Esophagus squamous epithelium (tissue), 5 donors: ENCODE measurements at regions not wholly inside any gene's neighbourhood (a gene's known extent, or its start where the extent isn't known, plus 50 kb on each side); places are given as distances from the start of the nearest gene placed in this dataset.

Experiments
- DNase-seq: peaks from one replicate; lab custom pipeline; 2025; lab: John Stamatoyannopoulos, UW
- H3K27ac ChIP-seq, 4 donors: fragments of 200-600 bp; sonication (generic); one replicate each; pipeline ENCODE4 v1.5.1; 2016 to 2019; ENCODE audit warnings: mild to moderate bottlenecking in 1 of 4
- H3K27me3 ChIP-seq, 4 donors: fragments of 200-600 bp; sonication (generic); 1 replicate in 3 of 4; 2 replicates in 1 of 4; pipeline versions ENCODE4 v1.5.1 to v1.6.0; 2017 to 2021; ENCODE audit warnings: antibody characterized with exemption in 1 of 4
- H3K36me3 ChIP-seq, 3 donors: fragments of 200-600 bp; sonication (generic); one replicate each; pipeline ENCODE4 v1.5.1; 2016 to 2019
- H3K4me1 ChIP-seq, 3 donors: fragments of 200-600 bp; sonication (generic); one replicate each; pipeline ENCODE4 v1.5.1; 2017 to 2019
- H3K4me3 ChIP-seq, 4 donors: fragments of 200-600 bp; sonication (generic); 1 replicate in 3 of 4; 2 replicates in 1 of 4; pipeline ENCODE4 v1.5.1; 2016 to 2019; ENCODE audit warnings: mild to moderate bottlenecking in 2 of 4, moderate library complexity in 1 of 4
- H3K9me3 ChIP-seq, 3 donors: fragments of 200-600 bp; sonication (generic); one replicate each; pipeline ENCODE4 v1.5.1; 2016 to 2019
- POLR2A ChIP-seq, 4 donors: fragments of 450-650 bp; IDR thresholded peaks; one replicate each; pipeline ENCODE4 v1.6.1; 2017; ENCODE audit warnings: antibody characterized with exemption in 4 of 4, mild to moderate bottlenecking in 4 of 4, moderate library complexity in 3 of 4
- WGBS, 2 donors: methylation state at CpG; one replicate each; pipeline ENCODE4 v1.1.5; 2018; 5-methylcytosine and 5-hydroxymethylcytosine counted together
- intact Hi-C: fragments of 100-400 bp; cut with DNase I; formaldehyde crosslinking; loops from one replicate; pipeline ENCODE4 v1.15.0; 2022
- TF ChIP-seq, protein P1 (sequence below), 6 experiments: fragments of 450-650 bp in 4 of 6; fragments of 200-600 bp in 2 of 6; sonication (generic) in 2 of 6; IDR thresholded peaks; one replicate each; pipeline ENCODE4 v1.5.1; 2016 to 2019; ENCODE audit warnings: antibody characterized with exemption in 6 of 6, mild to moderate bottlenecking in 4 of 6, moderate library complexity in 4 of 6
- donor health status: DM: yes; HTN: yes; CAD: no.

DNA sequence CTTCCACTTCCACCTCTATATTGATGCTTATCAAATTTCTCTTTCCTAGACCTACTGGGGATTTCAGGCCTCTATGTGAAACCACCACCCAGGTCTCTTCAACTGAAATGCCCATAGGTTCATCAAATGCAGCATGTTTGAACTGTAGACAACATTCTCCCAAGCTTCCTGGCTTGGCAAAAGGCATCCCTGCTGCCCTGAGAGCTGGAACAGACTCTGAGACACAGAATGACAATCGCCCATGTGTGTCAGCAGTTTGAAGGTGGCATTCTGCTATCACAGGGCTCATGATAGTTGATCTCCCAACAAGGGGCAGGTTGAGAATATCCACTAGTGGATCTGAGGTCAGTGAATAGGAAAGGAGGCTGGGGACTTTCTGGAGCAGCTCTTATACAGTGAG lies 200.7 kb downstream of the RPLP1 start:
- H3K4me3 ChIP-seq: no peak overlapping the region
- H3K36me3 ChIP-seq: no peaks in the 10 kb centered on the region
- no peaks in the 10 kb centered on the region for H3K9me3 ChIP-seq
- 40 to 57% methylated on average over 1 of the region's 1 CpG for WGBS, 2 donors
- H3K27me3 ChIP-seq: peaks cover 0 to 90% (median 1%) of the 10 kb centered on the region in 4 donors
- intact Hi-C loops: no loop called here
- H3K27ac ChIP-seq: no peak overlapping the region
- H3K4me1 ChIP-seq: peaks cover 0 to 12% (median 0%) of the 10 kb centered on the region in 3 donors
- TF ChIP-seq POLR2A (IDR thresholded peaks at IDR 0.05): no peak
- TF ChIP-seq, protein P1, sequence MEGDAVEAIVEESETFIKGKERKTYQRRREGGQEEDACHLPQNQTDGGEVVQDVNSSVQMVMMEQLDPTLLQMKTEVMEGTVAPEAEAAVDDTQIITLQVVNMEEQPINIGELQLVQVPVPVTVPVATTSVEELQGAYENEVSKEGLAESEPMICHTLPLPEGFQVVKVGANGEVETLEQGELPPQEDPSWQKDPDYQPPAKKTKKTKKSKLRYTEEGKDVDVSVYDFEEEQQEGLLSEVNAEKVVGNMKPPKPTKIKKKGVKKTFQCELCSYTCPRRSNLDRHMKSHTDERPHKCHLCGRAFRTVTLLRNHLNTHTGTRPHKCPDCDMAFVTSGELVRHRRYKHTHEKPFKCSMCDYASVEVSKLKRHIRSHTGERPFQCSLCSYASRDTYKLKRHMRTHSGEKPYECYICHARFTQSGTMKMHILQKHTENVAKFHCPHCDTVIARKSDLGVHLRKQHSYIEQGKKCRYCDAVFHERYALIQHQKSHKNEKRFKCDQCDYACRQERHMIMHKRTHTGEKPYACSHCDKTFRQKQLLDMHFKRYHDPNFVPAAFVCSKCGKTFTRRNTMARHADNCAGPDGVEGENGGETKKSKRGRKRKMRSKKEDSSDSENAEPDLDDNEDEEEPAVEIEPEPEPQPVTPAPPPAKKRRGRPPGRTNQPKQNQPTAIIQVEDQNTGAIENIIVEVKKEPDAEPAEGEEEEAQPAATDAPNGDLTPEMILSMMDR (IDR thresholded peaks at IDR 0.05): no peak
- no peak for DNase-seq

DNA sequence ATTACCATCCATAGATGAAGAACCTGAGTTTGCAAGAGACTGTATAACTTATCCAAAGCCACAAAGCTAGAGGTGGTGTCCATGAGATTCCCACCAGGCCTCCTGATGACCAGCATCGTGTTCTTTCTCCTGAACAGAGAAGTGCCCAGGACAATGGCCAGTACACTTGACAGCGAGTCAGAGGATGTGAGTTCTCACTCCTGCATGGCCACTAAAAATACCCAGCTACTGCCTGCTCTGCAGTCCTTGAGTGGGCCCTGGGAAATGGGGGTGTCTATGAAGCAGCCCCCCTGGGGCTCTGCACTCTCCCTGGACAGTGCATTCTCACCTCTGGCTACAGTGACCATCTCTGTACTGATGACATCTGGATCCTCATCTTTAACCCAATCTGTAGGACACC lies 201.2 kb downstream of the RPLP1 start:
- H3K4me1 ChIP-seq: peaks cover 0 to 7% (median 0%) of the 10 kb centered on the region in 3 donors
- no peaks in the 10 kb centered on the region for H3K9me3 ChIP-seq
- WGBS, 2 donors: 76 to 89% methylated on average over 2 of the region's 2 CpGs
- DNase-seq: no peak
- intact Hi-C loops: no loop called here
- no peak overlapping the region for H3K4me3 ChIP-seq
- no peak overlapping the region for H3K27ac ChIP-seq
- TF ChIP-seq POLR2A (IDR thresholded peaks at IDR 0.05): no peak
- TF ChIP-seq, protein P1 (IDR thresholded peaks at IDR 0.05): no peak
- peaks cover 0 to 90% (median 0%) of the 10 kb centered on the region in 4 donors for H3K27me3 ChIP-seq
- H3K36me3 ChIP-seq: no peaks in the 10 kb centered on the region

DNA sequence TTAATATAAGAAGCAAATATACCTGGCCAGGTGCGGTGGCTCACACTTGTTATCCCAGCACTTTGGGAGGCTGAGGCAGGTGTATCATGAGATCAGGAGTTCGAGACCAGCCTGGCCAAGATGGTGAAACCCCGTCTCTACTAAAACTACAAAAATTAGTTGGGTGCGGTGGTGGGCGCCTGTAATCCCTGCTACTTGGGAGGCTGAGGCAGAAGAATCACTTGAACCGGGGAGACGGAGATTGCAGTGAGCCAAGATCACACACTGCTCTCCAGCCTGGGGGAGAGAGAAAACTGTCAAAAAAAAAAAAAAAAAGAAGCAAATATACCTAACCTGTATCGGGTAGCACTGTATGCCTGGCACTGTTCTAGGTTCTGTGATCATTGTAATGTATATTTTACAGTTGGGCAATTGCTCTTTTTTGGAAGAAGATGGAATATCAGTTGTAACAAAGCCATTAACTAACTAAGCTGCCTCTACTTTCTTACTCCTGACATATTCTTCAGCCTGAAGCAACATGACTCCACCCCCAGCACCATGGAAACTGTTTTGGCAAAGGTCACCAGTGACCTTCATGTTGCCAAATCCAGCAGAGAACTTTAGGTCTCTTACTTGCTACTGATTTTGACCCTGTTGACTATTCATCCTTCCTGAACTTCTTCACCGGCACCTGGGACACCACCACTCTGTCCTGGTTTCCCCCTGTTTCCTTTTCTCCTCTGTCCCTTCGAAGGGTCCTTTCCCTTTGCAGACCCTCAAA lies 203.8 kb downstream of the RPLP1 start:
- no peaks in the 10 kb centered on the region for H3K4me1 ChIP-seq
- no peaks in the 10 kb centered on the region for H3K9me3 ChIP-seq
- no peak overlapping the region for H3K4me3 ChIP-seq
- H3K36me3 ChIP-seq: no peaks in the 10 kb centered on the region
- TF ChIP-seq, protein P1 (IDR thresholded peaks at IDR 0.05): no peak
- TF ChIP-seq POLR2A (IDR thresholded peaks at IDR 0.05): no peak
- H3K27ac ChIP-seq: no peak overlapping the region
- H3K27me3 ChIP-seq: peaks cover 0 to 91% (median 0%) of the 10 kb centered on the region in 4 donors
- DNase-seq: no peak
- intact Hi-C loops: no loop called here
- 85 to 88% methylated on average over 10 of the region's 10 CpGs for WGBS, 2 donors

DNA sequence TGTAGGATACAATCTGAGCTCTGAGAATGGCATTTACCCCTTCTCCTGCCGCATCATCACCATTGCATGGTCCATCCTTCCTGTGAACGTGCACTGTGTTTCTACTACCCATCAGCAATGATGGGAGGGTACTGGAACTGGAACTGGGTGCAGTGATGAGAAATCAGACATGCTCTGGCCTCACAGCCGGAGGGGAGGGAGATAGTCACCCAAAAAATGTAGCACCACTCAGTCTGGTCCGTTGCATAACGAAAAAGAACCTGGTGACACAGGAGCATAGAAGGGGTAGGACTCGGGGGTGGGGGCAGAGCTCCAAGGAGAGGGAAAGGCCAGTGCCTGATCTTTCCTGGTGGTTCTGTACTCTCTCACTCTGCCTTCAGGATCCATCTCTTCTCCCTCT lies 205.0 kb downstream of the RPLP1 start:
- H3K27ac ChIP-seq: no peak overlapping the region
- WGBS, 2 donors: 85 to 88% methylated on average over 6 of the region's 6 CpGs
- intact Hi-C loops: no loop called here

DNA sequence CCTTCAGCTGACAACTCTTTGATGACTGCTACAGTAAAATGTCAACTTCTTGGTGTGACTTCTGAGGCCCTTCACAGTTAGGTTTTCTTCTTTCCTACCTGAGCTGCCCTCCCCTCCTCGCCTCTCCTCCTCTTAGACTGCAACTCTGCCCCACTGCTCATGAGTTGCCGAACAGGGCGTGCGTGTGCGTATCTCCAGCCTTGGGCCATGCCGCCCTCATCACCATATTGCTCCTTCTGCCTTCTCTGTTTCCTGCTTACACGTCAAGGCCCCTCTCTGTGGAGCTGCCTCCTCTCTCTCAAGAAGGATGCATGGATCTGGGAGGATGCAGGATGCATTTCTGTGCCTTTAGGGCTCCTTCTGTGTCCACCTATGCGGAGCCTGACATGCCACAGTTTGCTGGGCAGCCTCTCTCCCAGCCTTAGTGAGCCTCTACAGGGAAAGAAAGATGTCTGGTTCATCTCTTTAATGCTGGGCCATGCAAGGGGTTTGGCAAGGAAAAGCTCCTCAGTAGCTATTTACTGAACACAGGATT lies 205.9 kb downstream of the RPLP1 start:
- Histone ChIP-seq H3K36me3 (no peaks in the 10 kb centered on the region), H3K9me3 (no peaks in the 10 kb centered on the region), H3K27me3 (peaks cover 0 to 92% (median 0%) of the 10 kb centered on the region in 4 donors), H3K27ac (no peak overlapping the region), H3K4me3 (no peak overlapping the region), H3K4me1 (no peaks in the 10 kb centered on the region)
- no peak for TF ChIP-seq POLR2A (IDR thresholded peaks at IDR 0.05)
- TF ChIP-seq, protein P1 (IDR thresholded peaks at IDR 0.05): no peak
- intact Hi-C loops: no loop called here
- DNase-seq: no peak
- 82 to 95% methylated on average over 7 to 8 of the region's 8 CpGs for WGBS, 2 donors

More for the DNA sequence above, 205.0 kb downstream of the RPLP1 start:
- no peaks in the 10 kb centered on the region for H3K4me1 ChIP-seq
- H3K4me3 ChIP-seq: no peak overlapping the region
- H3K9me3 ChIP-seq: no peaks in the 10 kb centered on the region
- peaks cover 0 to 93% (median 0%) of the 10 kb centered on the region in 4 donors for H3K27me3 ChIP-seq
- no peak for DNase-seq
- H3K36me3 ChIP-seq: no peaks in the 10 kb centered on the region
- TF ChIP-seq, protein P1 (IDR thresholded peaks at IDR 0.05): no peak
- TF ChIP-seq POLR2A (IDR thresholded peaks at IDR 0.05): no peak
